ENCODE measurements at regions not wholly inside any gene's neighbourhood (a gene's known extent, or its start where the extent isn't known, plus 50 kb on each side); places are given as distances from the start of the nearest gene placed in this dataset.
A peak's percentile ranks its signal among the peaks of the same experiment; 100 is the strongest.
"Not testable (repeated sequence)": the region's sequence is repeated elsewhere in the genome, so short reads cannot be mapped to it uniquely, and the experiment has no call there.

- peak; percentile 86 for TF ChIP-seq CTCF (conservative IDR thresholded peaks at IDR 0.05)
- 75 to 79% methylated on average over 6 to 8 of the region's 8 CpGs for WGBS, 2 experiments (ENCODE audit: insufficient coverage in 1 of 2, insufficient read length in 1 of 2)
- Mint-ChIP-seq H3K9me3 (peaks cover 2% of the 10 kb centered on the region), H3K27me3 (ENCODE audit: insufficient read depth) (no peaks in the 10 kb centered on the region), H3K4me1 (peaks cover 38% of the 10 kb centered on the region), H3K27ac (peak overlapping the region; percentile 31), H3K4me3 (no peak overlapping the region), H3K36me3 (ENCODE audit: low read depth) (peaks cover 19% of the 10 kb centered on the region)
- H3K36me3 ChIP-seq (ENCODE audit: control insufficient read depth, insufficient read depth, low read length) = no peaks in the 10 kb centered on the region
- no peak overlapping the region for H3K4me3 ChIP-seq (ENCODE audit: low read length)
- H3K4me1 ChIP-seq (ENCODE audit: control insufficient read depth, insufficient read depth, low read length) = peaks cover 4% of the 10 kb centered on the region
- H3K9ac ChIP-seq (ENCODE audit: extremely low read depth, low read length, poor library complexity, severe bottlenecking) = no peak overlapping the region
- no peak overlapping the region for H3K27ac ChIP-seq (ENCODE audit: low read depth, low read length)
- no peaks in the 10 kb centered on the region for H3K27me3 ChIP-seq (ENCODE audit: control insufficient read depth, insufficient read depth, low read length, poor library complexity, severe bottlenecking)
- DNase-seq = peak; percentile 73
- no peaks in the 10 kb centered on the region for H3K9me3 ChIP-seq (ENCODE audit: control insufficient read depth, low read length)
These were observed 62.4 kb upstream of the BCL2L14 start for GRCh38 chr12:12008232-12008850.

GRCh38 chr12:12008931-12009611 lies 61.7 kb upstream of the BCL2L14 start:
- H3K27me3 Mint-ChIP-seq (ENCODE audit: insufficient read depth) = no peaks in the 10 kb centered on the region
- peaks cover 19% of the 10 kb centered on the region for H3K36me3 Mint-ChIP-seq (ENCODE audit: low read depth)
- peaks cover 2% of the 10 kb centered on the region for H3K9me3 Mint-ChIP-seq
- 49 to 50% methylated on average over 9 to 13 of the region's 13 CpGs for WGBS, 2 experiments (ENCODE audit: insufficient coverage in 1 of 2, insufficient read length in 1 of 2)
- H3K9me3 ChIP-seq (ENCODE audit: control insufficient read depth, low read length) = no peaks in the 10 kb centered on the region
- peaks cover 38% of the 10 kb centered on the region for H3K4me1 Mint-ChIP-seq
- no peaks in the 10 kb centered on the region for H3K27me3 ChIP-seq (ENCODE audit: control insufficient read depth, insufficient read depth, low read length, poor library complexity, severe bottlenecking)
- H3K4me1 ChIP-seq (ENCODE audit: control insufficient read depth, insufficient read depth, low read length) = peaks cover 4% of the 10 kb centered on the region
- peak overlapping the region; percentile 31 for H3K27ac Mint-ChIP-seq
- H3K4me3 ChIP-seq (ENCODE audit: low read length) = no peak overlapping the region
- H3K4me3 Mint-ChIP-seq = no peak overlapping the region
- no peak for TF ChIP-seq CTCF (conservative IDR thresholded peaks at IDR 0.05)
- H3K27ac ChIP-seq (ENCODE audit: low read depth, low read length) = no peak overlapping the region
- DNase-seq = peak; percentile 91
- H3K36me3 ChIP-seq (ENCODE audit: control insufficient read depth, insufficient read depth, low read length) = no peaks in the 10 kb centered on the region
- no peak overlapping the region for H3K9ac ChIP-seq (ENCODE audit: extremely low read depth, low read length, poor library complexity, severe bottlenecking)

- not testable (repeated sequence) for DNase-seq; H3K4me1 ChIP-seq (ENCODE audit: control insufficient read depth, insufficient read depth, low read length); H3K4me3 Mint-ChIP-seq; H3K27me3 Mint-ChIP-seq (ENCODE audit: insufficient read depth); H3K36me3 ChIP-seq (ENCODE audit: control insufficient read depth, insufficient read depth, low read length); H3K27ac ChIP-seq (ENCODE audit: low read depth, low read length); H3K9me3 Mint-ChIP-seq; H3K9ac ChIP-seq (ENCODE audit: extremely low read depth, low read length, poor library complexity, severe bottlenecking); H3K27me3 ChIP-seq (ENCODE audit: control insufficient read depth, insufficient read depth, low read length, poor library complexity, severe bottlenecking); H3K9me3 ChIP-seq (ENCODE audit: control insufficient read depth, low read length); H3K4me3 ChIP-seq (ENCODE audit: low read length)
- Mint-ChIP-seq H3K27ac (peak overlapping the region; percentile 31), H3K4me1 (peaks cover 38% of the 10 kb centered on the region), H3K36me3 (ENCODE audit: low read depth) (peaks cover 18% of the 10 kb centered on the region)
- WGBS, 2 experiments (ENCODE audit: insufficient coverage in 1 of 2, insufficient read length in 1 of 2) = 91 to 94% methylated on average over 3 to 6 of the region's 6 CpGs
These were observed 60.9 kb upstream of the BCL2L14 start for GRCh38 chr12:12009749-12010276.

Data from endodermal cell (in vitro differentiated cells).